Mesendoderm (in vitro differentiated cells): ENCODE measurements at regions not wholly inside any gene's neighbourhood (a gene's known extent, or its start where the extent isn't known, plus 50 kb on each side); places are given as distances from the start of the nearest gene placed in this dataset.

ENCODE experiments used
- DNase-seq: peaks from one replicate; pipeline ENCODE4 v3.0.0; 2013
- H2AK5ac ChIP-seq: 2 replicates; pipeline ENCODE4 v1.6.1; 2013; ENCODE audit warnings: low read length, inconsistent platforms
- H2BK120ac ChIP-seq: 2 replicates; pipeline ENCODE4 v1.6.1; 2013; ENCODE audit warnings: low read depth, mild to moderate bottlenecking, low read length, moderate library complexity, mixed read lengths
- H2BK15ac ChIP-seq: replicated peaks from 2 replicates; pipeline ENCODE4 v1.6.1; 2013; ENCODE audit warnings: low read depth, mild to moderate bottlenecking, moderate library complexity
- H2BK5ac ChIP-seq: 2 replicates; pipeline ENCODE4 v1.6.1; 2013; ENCODE audit warnings: low read length, inconsistent platforms
- H3K18ac ChIP-seq: 2 replicates; pipeline ENCODE4 v1.6.1; 2013; ENCODE audit warnings: mild to moderate bottlenecking, low read length, mixed read lengths
- H3K23ac ChIP-seq: one replicate; pipeline ENCODE4 v1.6.1; 2013; ENCODE audit warnings: low read length
- H3K27ac ChIP-seq: 2 replicates; pipeline ENCODE4 v1.5.1; 2013; ENCODE audit warnings: low read depth, mild to moderate bottlenecking, inconsistent platforms, low read length, moderate library complexity
- H3K27me3 ChIP-seq: 2 replicates; pipeline ENCODE4 v1.6.1; 2013; ENCODE audit warnings: low read length, control low read depth, mild to moderate bottlenecking, inconsistent platforms; ENCODE audit not compliant: insufficient read depth, poor library complexity
- H3K36me3 ChIP-seq: 2 replicates; pipeline ENCODE4 v1.6.1; 2013; ENCODE audit warnings: low read length, inconsistent platforms; ENCODE audit not compliant: control insufficient read depth, insufficient read depth
- H3K4ac ChIP-seq: one replicate; pipeline ENCODE4 v1.6.1; 2013; ENCODE audit warnings: low read depth, mild to moderate bottlenecking, low read length, moderate library complexity
- H3K4me1 ChIP-seq: 2 replicates; pipeline ENCODE4 v1.6.1; 2013; ENCODE audit warnings: low read depth, low read length, inconsistent platforms; ENCODE audit not compliant: control insufficient read depth
- H3K4me2 ChIP-seq: 2 replicates; pipeline ENCODE4 v1.6.1; 2013; ENCODE audit warnings: low read length
- H3K4me3 ChIP-seq: 2 replicates; pipeline ENCODE4 v1.5.1; 2013; ENCODE audit warnings: mild to moderate bottlenecking, low read length
- H3K56ac ChIP-seq: one replicate; pipeline ENCODE4 v1.6.1; 2013; ENCODE audit warnings: low read length
- H3K79me1 ChIP-seq: 2 replicates; pipeline ENCODE4 v1.6.1; 2013; ENCODE audit warnings: low read length, inconsistent platforms
- H3K79me2 ChIP-seq: 2 replicates; pipeline ENCODE4 v1.6.1; 2013; ENCODE audit warnings: mild to moderate bottlenecking, low read length; ENCODE audit not compliant: control insufficient read depth, insufficient read depth
- H3K9ac ChIP-seq: 2 replicates; pipeline ENCODE4 v1.6.1; 2013; ENCODE audit warnings: low read length, inconsistent platforms
- H4K5ac ChIP-seq: one replicate; pipeline ENCODE4 v1.6.1; 2013; ENCODE audit warnings: low read length
- H4K8ac ChIP-seq: one replicate; pipeline ENCODE4 v1.6.1; 2013; ENCODE audit warnings: low read depth, mild to moderate bottlenecking, control low read depth, low read length, moderate library complexity
- WGBS: extraction: QIAGEN DNeasy Blood & Tissue Kit; methylation state at CpG from one replicate; pipeline ENCODE4 v1.1.7; 2013; ENCODE audit warnings: low lambda C conversion rate, missing lambda C conversion rate; ENCODE audit not compliant: insufficient coverage; ENCODE audit errors: extremely low coverage; 5-methylcytosine and 5-hydroxymethylcytosine counted together

GRCh38 chr5:110013017-110013416 is 323.3 kb downstream of the MAN2A1 start:
- H2BK15ac ChIP-seq = no peak overlapping the region
- no peak overlapping the region for H4K5ac ChIP-seq
- H3K4ac ChIP-seq = no peak overlapping the region
- no peak overlapping the region for H3K18ac ChIP-seq
- no peaks in the 10 kb centered on the region for H3K79me2 ChIP-seq
- H2BK120ac ChIP-seq = no peak overlapping the region
- H3K56ac ChIP-seq = no peak overlapping the region
- no peak overlapping the region for H2AK5ac ChIP-seq
- no peaks in the 10 kb centered on the region for H3K36me3 ChIP-seq
- H3K4me1 ChIP-seq = no peaks in the 10 kb centered on the region
- H3K27me3 ChIP-seq = no peaks in the 10 kb centered on the region
- H2BK5ac ChIP-seq = no peak overlapping the region
- H4K8ac ChIP-seq = no peak overlapping the region
- H3K23ac ChIP-seq = no peak overlapping the region
- no peak overlapping the region for H3K9ac ChIP-seq
- no peak for DNase-seq
- no peak overlapping the region for H3K27ac ChIP-seq
- no peaks in the 10 kb centered on the region for H3K79me1 ChIP-seq
- no peak overlapping the region for H3K4me2 ChIP-seq
- H3K4me3 ChIP-seq = no peak overlapping the region

- Histone ChIP-seq H3K18ac (no peak overlapping the region), H3K9ac (no peak overlapping the region), H2AK5ac (no peak overlapping the region), H3K79me2 (no peaks in the 10 kb centered on the region), H3K27ac (no peak overlapping the region), H3K27me3 (no peaks in the 10 kb centered on the region), H4K5ac (no peak overlapping the region), H3K23ac (no peak overlapping the region), H4K8ac (no peak overlapping the region), H3K4me2 (no peak overlapping the region), H3K4ac (no peak overlapping the region), H3K4me3 (no peak overlapping the region), H3K79me1 (no peaks in the 10 kb centered on the region), H3K4me1 (no peaks in the 10 kb centered on the region), H2BK5ac (no peak overlapping the region), H2BK120ac (no peak overlapping the region), H3K56ac (no peak overlapping the region), H2BK15ac (no peak overlapping the region), H3K36me3 (no peaks in the 10 kb centered on the region)
- no CpG with 5 or more reads among the region's 2 CpGs for WGBS
- no peak for DNase-seq
Observed at GRCh38 chr5:110017854-110018253, 328.1 kb downstream of the MAN2A1 start.

GRCh38 chr5:110018509-110018908 is 328.8 kb downstream of the MAN2A1 start:
- H2BK15ac ChIP-seq = no peak overlapping the region
- H4K8ac ChIP-seq = no peak overlapping the region
- no peak overlapping the region for H2AK5ac ChIP-seq
- no peak overlapping the region for H3K4me3 ChIP-seq
- H3K79me2 ChIP-seq = no peaks in the 10 kb centered on the region
- no peak overlapping the region for H3K27ac ChIP-seq
- H3K4me1 ChIP-seq = no peaks in the 10 kb centered on the region
- no peaks in the 10 kb centered on the region for H3K79me1 ChIP-seq
- H4K5ac ChIP-seq = no peak overlapping the region
- H2BK5ac ChIP-seq = no peak overlapping the region
- no CpG with 5 or more reads among the region's 5 CpGs for WGBS
- H3K4ac ChIP-seq = no peak overlapping the region
- H3K18ac ChIP-seq = no peak overlapping the region
- H3K23ac ChIP-seq = no peak overlapping the region
- no peaks in the 10 kb centered on the region for H3K27me3 ChIP-seq
- H3K9ac ChIP-seq = no peak overlapping the region
- H2BK120ac ChIP-seq = no peak overlapping the region
- H3K4me2 ChIP-seq = no peak overlapping the region
- DNase-seq = no peak
- no peak overlapping the region for H3K56ac ChIP-seq
- H3K36me3 ChIP-seq = no peaks in the 10 kb centered on the region

- H2BK120ac ChIP-seq = no peak overlapping the region
- H3K4me3 ChIP-seq = no peak overlapping the region
- no peak overlapping the region for H3K23ac ChIP-seq
- no peaks in the 10 kb centered on the region for H3K4me1 ChIP-seq
- H3K4me2 ChIP-seq = no peak overlapping the region
- no peak overlapping the region for H3K56ac ChIP-seq
- no peak overlapping the region for H4K8ac ChIP-seq
- WGBS = no CpG with 5 or more reads among the region's 6 CpGs
- DNase-seq = no peak
- no peak overlapping the region for H3K27ac ChIP-seq
- H3K36me3 ChIP-seq = no peaks in the 10 kb centered on the region
- H3K79me2 ChIP-seq = no peaks in the 10 kb centered on the region
- no peak overlapping the region for H3K4ac ChIP-seq
- no peak overlapping the region for H3K9ac ChIP-seq
- no peak overlapping the region for H4K5ac ChIP-seq
- no peaks in the 10 kb centered on the region for H3K79me1 ChIP-seq
- no peak overlapping the region for H2AK5ac ChIP-seq
- no peaks in the 10 kb centered on the region for H3K27me3 ChIP-seq
- no peak overlapping the region for H3K18ac ChIP-seq
- no peak overlapping the region for H2BK5ac ChIP-seq
- no peak overlapping the region for H2BK15ac ChIP-seq
Observed at GRCh38 chr5:110019119-110019518, 329.4 kb downstream of the MAN2A1 start.

GRCh38 chr5:110019780-110020179 is 330.1 kb downstream of the MAN2A1 start:
- no peak overlapping the region for H3K56ac ChIP-seq
- H4K8ac ChIP-seq = no peak overlapping the region
- H2AK5ac ChIP-seq = no peak overlapping the region
- H3K27me3 ChIP-seq = no peaks in the 10 kb centered on the region
- H2BK15ac ChIP-seq = no peak overlapping the region
- H3K4me1 ChIP-seq = no peaks in the 10 kb centered on the region
- DNase-seq = no peak
- no peak overlapping the region for H3K9ac ChIP-seq
- no peak overlapping the region for H3K27ac ChIP-seq
- no peak overlapping the region for H2BK120ac ChIP-seq
- H3K18ac ChIP-seq = no peak overlapping the region
- H3K4me3 ChIP-seq = no peak overlapping the region
- H3K4me2 ChIP-seq = no peak overlapping the region
- H3K79me2 ChIP-seq = no peaks in the 10 kb centered on the region
- H3K79me1 ChIP-seq = no peaks in the 10 kb centered on the region
- no CpG with 5 or more reads among the region's 4 CpGs for WGBS
- H4K5ac ChIP-seq = no peak overlapping the region
- H3K23ac ChIP-seq = no peak overlapping the region
- no peak overlapping the region for H2BK5ac ChIP-seq
- H3K36me3 ChIP-seq = no peaks in the 10 kb centered on the region
- H3K4ac ChIP-seq = no peak overlapping the region

GRCh38 chr5:110021251-110021650 is 331.5 kb downstream of the MAN2A1 start:
- no peak overlapping the region for H3K56ac ChIP-seq
- no peaks in the 10 kb centered on the region for H3K4me1 ChIP-seq
- no peaks in the 10 kb centered on the region for H3K36me3 ChIP-seq
- no CpG with 5 or more reads among the region's 3 CpGs for WGBS
- no peak overlapping the region for H3K4ac ChIP-seq
- H4K5ac ChIP-seq = no peak overlapping the region
- H2BK120ac ChIP-seq = no peak overlapping the region
- no peak overlapping the region for H3K18ac ChIP-seq
- no peak overlapping the region for H2BK5ac ChIP-seq
- no peak overlapping the region for H3K4me3 ChIP-seq
- no peak overlapping the region for H3K27ac ChIP-seq
- H3K9ac ChIP-seq = no peak overlapping the region
- H2AK5ac ChIP-seq = no peak overlapping the region
- no peaks in the 10 kb centered on the region for H3K27me3 ChIP-seq
- no peaks in the 10 kb centered on the region for H3K79me2 ChIP-seq
- H4K8ac ChIP-seq = no peak overlapping the region
- no peak overlapping the region for H3K23ac ChIP-seq
- H3K79me1 ChIP-seq = no peaks in the 10 kb centered on the region
- H3K4me2 ChIP-seq = no peak overlapping the region
- no peak for DNase-seq
- no peak overlapping the region for H2BK15ac ChIP-seq
